ENCODE measurements at regions not wholly inside any gene's neighbourhood (a gene's known extent, or its start where the extent isn't known, plus 50 kb on each side); places are given as distances from the start of the nearest gene placed in this dataset.

GRCh38 chr2:6443061-6443823 is 422.5 kb downstream of the CMPK2 start:
- no peak for TF ChIP-seq ZFX (IDR thresholded peaks at IDR 0.05; ENCODE audit: borderline replicate concordance)
- TF ChIP-seq, protein P1, sequence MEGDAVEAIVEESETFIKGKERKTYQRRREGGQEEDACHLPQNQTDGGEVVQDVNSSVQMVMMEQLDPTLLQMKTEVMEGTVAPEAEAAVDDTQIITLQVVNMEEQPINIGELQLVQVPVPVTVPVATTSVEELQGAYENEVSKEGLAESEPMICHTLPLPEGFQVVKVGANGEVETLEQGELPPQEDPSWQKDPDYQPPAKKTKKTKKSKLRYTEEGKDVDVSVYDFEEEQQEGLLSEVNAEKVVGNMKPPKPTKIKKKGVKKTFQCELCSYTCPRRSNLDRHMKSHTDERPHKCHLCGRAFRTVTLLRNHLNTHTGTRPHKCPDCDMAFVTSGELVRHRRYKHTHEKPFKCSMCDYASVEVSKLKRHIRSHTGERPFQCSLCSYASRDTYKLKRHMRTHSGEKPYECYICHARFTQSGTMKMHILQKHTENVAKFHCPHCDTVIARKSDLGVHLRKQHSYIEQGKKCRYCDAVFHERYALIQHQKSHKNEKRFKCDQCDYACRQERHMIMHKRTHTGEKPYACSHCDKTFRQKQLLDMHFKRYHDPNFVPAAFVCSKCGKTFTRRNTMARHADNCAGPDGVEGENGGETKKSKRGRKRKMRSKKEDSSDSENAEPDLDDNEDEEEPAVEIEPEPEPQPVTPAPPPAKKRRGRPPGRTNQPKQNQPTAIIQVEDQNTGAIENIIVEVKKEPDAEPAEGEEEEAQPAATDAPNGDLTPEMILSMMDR (IDR thresholded peaks at IDR 0.05) = no peak
- no peak overlapping the region for H3K27ac ChIP-seq

DNA sequence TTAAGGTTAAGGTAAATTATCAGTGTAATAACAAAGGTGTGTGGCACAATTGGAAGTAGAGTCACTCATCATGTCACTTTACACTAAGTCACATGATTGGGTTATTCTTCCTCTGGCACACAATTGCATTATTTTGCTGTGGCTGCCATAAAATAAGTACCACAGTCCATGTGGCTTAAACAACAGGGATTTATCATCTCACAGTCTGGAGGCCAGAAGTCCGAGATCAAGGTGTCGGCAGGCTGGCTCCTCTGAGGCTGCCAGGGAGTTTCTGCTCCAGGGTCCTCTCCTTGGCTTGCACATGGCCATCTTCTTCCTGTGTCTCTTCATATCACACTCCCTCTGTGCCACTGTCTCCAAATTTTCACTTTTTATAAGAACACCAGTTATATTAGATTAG is 421.2 kb downstream of the CMPK2 start:
- H3K27ac ChIP-seq = no peak overlapping the region
- no peak for TF ChIP-seq ZFX (IDR thresholded peaks at IDR 0.05; ENCODE audit: borderline replicate concordance)
- TF ChIP-seq, protein P1 (IDR thresholded peaks at IDR 0.05) = no peak

DNA sequence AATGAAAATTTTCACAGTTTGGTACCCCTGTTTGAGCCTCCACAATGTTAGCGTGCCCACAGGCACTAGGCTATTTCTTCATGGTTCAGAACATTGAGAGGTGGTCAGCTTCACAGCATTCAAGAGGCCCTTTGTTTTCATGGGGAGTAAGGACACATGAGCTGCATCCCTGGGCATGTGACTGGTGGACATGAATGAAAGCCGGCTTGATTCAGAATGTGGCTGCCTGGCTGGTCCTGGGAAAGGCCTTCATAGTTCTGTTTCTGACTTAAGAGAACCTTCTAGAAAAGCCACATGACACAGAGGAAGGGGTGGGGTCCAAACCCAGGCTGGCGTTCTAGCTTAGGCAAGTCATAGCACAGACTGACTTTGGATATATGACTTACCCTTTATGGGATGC is 420.6 kb downstream of the CMPK2 start:
- TF ChIP-seq, protein P1 (IDR thresholded peaks at IDR 0.05) = no peak
- TF ChIP-seq ZFX (IDR thresholded peaks at IDR 0.05; ENCODE audit: borderline replicate concordance) = no peak
- H3K27ac ChIP-seq = no peak overlapping the region

DNA sequence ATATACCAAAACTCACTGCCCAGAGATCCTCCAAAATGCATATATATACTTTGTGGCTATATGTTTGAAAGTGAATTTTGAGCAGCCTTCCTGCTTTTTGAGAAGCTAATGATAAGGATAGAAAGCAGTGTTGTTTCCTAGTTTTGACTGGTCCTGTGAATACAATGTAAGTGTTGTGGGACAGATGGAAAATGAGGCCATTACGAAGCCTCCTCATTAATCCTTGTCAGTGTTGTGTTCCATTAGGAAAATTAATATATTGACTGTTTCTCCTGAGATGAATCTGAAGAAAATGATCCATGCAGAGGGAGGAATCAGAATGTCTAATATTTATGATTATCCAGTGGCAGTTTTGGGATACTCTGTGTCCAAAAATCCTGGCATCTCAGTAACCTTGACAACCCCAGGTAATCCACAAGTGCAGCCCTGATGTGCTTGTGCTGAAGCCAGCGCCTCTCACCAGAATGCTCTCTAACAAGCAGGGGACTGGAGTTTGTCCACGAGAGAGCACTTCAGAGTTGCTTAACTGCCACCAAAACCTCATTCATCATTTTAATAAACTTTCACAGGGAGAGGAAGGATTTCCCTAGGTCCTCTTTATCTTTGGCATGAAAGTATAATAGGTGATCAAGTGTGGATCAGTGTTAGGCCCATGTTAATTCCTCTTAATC is 418.6 kb downstream of the CMPK2 start:
- TF ChIP-seq, protein P1 (IDR thresholded peaks at IDR 0.05) = no peak
- no peak for TF ChIP-seq ZFX (IDR thresholded peaks at IDR 0.05; ENCODE audit: borderline replicate concordance)
- no peak overlapping the region for H3K27ac ChIP-seq

GRCh38 chr2:6448893-6449292 is 416.8 kb downstream of the CMPK2 start:
- TF ChIP-seq, protein P1 (IDR thresholded peaks at IDR 0.05) = no peak
- TF ChIP-seq ZFX (IDR thresholded peaks at IDR 0.05; ENCODE audit: borderline replicate concordance) = no peak
- no peak overlapping the region for H3K27ac ChIP-seq

DNA sequence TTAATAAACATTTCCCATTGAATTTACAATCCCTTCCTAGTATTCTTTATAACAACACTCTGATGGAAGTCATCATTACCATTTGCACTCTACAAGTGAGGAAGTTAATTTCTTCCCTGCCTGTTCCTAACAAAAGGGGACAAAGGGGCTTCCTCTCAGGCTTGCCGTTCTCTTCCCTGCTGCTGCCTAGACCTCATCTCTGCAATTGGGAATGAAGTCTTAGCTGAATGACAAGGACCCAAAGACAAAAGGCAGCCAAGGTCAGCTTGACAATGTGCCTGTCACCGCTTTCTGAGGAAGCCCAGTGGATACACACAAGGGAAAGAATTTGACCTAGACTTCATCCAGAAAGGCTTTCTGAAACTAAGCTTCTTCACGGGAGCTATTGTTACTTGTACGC is 416.4 kb downstream of the CMPK2 start:
- TF ChIP-seq, protein P1 (IDR thresholded peaks at IDR 0.05) = no peak
- no peak for TF ChIP-seq ZFX (IDR thresholded peaks at IDR 0.05; ENCODE audit: borderline replicate concordance)
- H3K27ac ChIP-seq = no peak overlapping the region

Data from 22Rv1 (cell line).